ENCODE measurements at regions not wholly inside any gene's neighbourhood (a gene's known extent, or its start where the extent isn't known, plus 50 kb on each side); places are given as distances from the start of the nearest gene placed in this dataset.

- no peak for DNase-seq (ENCODE audit: insufficient read length, low spot score)
- FAIRE-seq, result no peak
- TF ChIP-seq CTCF (IDR thresholded peaks at IDR 0.05; ENCODE audit: insufficient read depth, missing control alignments), result no peak
These were observed 265.0 kb upstream of the IRX4 start for GRCh38 chr5:2147504-2148311.

- no peak for TF ChIP-seq CTCF (IDR thresholded peaks at IDR 0.05; ENCODE audit: insufficient read depth, missing control alignments)
- DNase-seq (ENCODE audit: insufficient read length, low spot score) (no peak), FAIRE-seq (no peak)
These were observed 261.1 kb upstream of the IRX4 start for GRCh38 chr5:2143646-2144353.

- FAIRE-seq, result no peak
These were observed 260.4 kb upstream of the IRX4 start for GRCh38 chr5:2143088-2143487.

GRCh38 chr5:2142456-2142954, 259.8 kb upstream of the IRX4 start:
- no peak for DNase-seq (ENCODE audit: insufficient read length, low spot score)
- no peak for TF ChIP-seq CTCF (IDR thresholded peaks at IDR 0.05; ENCODE audit: insufficient read depth, missing control alignments)
- no peak for FAIRE-seq

More at GRCh38 chr5:2143088-2143487, 260.4 kb upstream of the IRX4 start:
- TF ChIP-seq CTCF (IDR thresholded peaks at IDR 0.05; ENCODE audit: insufficient read depth, missing control alignments), result no peak
- DNase-seq (ENCODE audit: insufficient read length, low spot score), result no peak

GRCh38 chr5:2141254-2142000, 258.7 kb upstream of the IRX4 start:
- no peak for FAIRE-seq

More at GRCh38 chr5:2141254-2142000, 258.7 kb upstream of the IRX4 start:
- no peak for DNase-seq (ENCODE audit: insufficient read length, low spot score)
- TF ChIP-seq CTCF (IDR thresholded peaks at IDR 0.05; ENCODE audit: insufficient read depth, missing control alignments), result no peak

Data from D721Med (cell line).